OCI-LY3 (cell line): ENCODE measurements at regions not wholly inside any gene's neighbourhood (a gene's known extent, or its start where the extent isn't known, plus 50 kb on each side); places are given as distances from the start of the nearest gene placed in this dataset.
A peak's percentile ranks its signal among the peaks of the same experiment; 100 is the strongest.

ENCODE experiments used
- H2AFZ ChIP-seq: fragments of 200-600, 300-600 bp; shearing (Covaris generic); 2 replicates; pipeline ENCODE4 v1.6.0; 2014; ENCODE audit warnings: antibody characterized with exemption, low read depth, low read length
- H3K27ac ChIP-seq: fragments of 200-600, 300-600 bp; sonication (generic); 2 replicates; pipeline ENCODE4 v1.5.1; 2014; ENCODE audit warnings: mild to moderate bottlenecking, low read length, moderate library complexity, mixed read lengths
- H3K27me3 ChIP-seq: fragments of 200-600, 300-600 bp; sonication (generic); 2 replicates; pipeline ENCODE4 v1.6.1; 2014; ENCODE audit warnings: low read depth, low read length, mixed read lengths
- H3K36me3 ChIP-seq: fragments of 200-600, 300-600 bp; sonication (generic); replicated peaks from 2 replicates; pipeline ENCODE3; 2014; ENCODE audit warnings: low read depth, low read length, mixed read lengths
- H3K4me1 ChIP-seq: fragments of 300-600, 200-600 bp; sonication (generic); 2 replicates; pipeline ENCODE4 v1.6.1; 2014; ENCODE audit warnings: low read length, mixed read lengths
- H3K4me2 ChIP-seq: fragments of 200-600, 300-600 bp; sonication (generic); 2 replicates; pipeline ENCODE4 v1.6.1; 2014; ENCODE audit warnings: low read length, mixed read lengths
- H3K4me3 ChIP-seq: fragments of 300-600, 200-600 bp; sonication (generic); 2 replicates; pipeline ENCODE4 v1.5.1; 2014; ENCODE audit warnings: antibody characterized with exemption, mild to moderate bottlenecking, low read length, moderate library complexity
- H3K79me2 ChIP-seq: fragments of 300-600, 200-600 bp; shearing (Covaris generic); 2 replicates; pipeline ENCODE4 v1.6.1; 2014; ENCODE audit warnings: mild to moderate bottlenecking, low read length, mixed read lengths
- H3K9ac ChIP-seq: fragments of 300-600, 200-600 bp; shearing (Covaris generic); 2 replicates; pipeline ENCODE4 v1.6.0; 2014; ENCODE audit warnings: mild to moderate bottlenecking, low read length, moderate library complexity
- H3K9me3 ChIP-seq: fragments of 200-600, 300-600 bp; shearing (Covaris generic); 2 replicates; pipeline ENCODE4 v1.6.1; 2014; ENCODE audit warnings: low read length, mixed read lengths; ENCODE audit not compliant: insufficient read depth
- H4K20me1 ChIP-seq: fragments of 200-600, 300-600 bp; sonication (generic); 2 replicates; pipeline ENCODE4 v1.6.1; 2016; ENCODE audit warnings: low read length, mixed read lengths; ENCODE audit not compliant: insufficient read depth
- EZH2phosphoT487 ChIP-seq: fragments of 200-600 bp; shearing (Covaris generic); IDR thresholded peaks from 2 replicates; pipeline ENCODE4 v1.6.1; 2018; ENCODE audit warnings: antibody characterized with exemption, mixed run types, low read depth
- TF ChIP-seq, protein P1 (sequence below): fragments of 200-600, 300-600 bp; sonication (generic); IDR thresholded peaks from 2 replicates; pipeline ENCODE4 v1.5.1; 2014; ENCODE audit warnings: antibody characterized with exemption, low read length, low read depth

DNA sequence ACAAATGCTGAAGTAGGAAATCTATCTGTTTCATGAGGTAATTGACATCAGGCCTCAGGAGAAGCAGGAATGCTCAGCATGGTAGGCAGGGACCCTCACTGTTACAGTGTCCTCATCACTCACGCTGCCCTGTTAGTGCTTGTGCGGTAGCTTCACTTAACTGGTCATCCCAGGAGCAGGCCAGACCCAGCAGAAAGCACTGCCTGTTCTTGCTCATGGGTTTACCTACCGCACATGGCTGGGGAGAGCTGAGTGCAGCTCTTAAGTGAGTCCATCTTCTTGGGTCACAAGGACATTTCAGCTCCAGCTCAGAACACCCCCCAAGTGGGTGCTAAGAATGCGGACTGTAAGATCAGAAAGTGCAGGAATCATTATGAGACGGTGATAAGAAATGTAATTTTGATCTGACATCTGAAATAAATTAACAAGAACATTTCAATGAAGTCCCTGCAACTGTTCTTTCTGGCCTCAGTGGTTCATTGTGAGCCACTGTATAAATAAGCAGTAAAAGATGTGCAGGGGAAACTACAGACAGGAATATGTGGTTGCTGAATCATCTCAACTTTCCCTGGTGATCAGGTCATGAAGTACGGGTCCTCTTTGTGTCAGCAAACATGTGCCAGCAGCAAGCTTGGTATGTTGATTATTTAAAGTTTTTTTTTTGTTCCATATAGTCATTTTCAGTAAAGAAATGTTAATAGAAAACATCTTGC lies 757.7 kb upstream of the TMEM132C start:
- Histone ChIP-seq H3K4me3 (no peak overlapping the region), H3K9me3 (peaks cover 8% of the 10 kb centered on the region; the same call in 1 of the 2 replicates), H3K27me3 (no peaks in the 10 kb centered on the region), H3K27ac (no peak overlapping the region), H3K79me2 (no peaks in the 10 kb centered on the region), H3K4me1 (peaks cover 26% of the 10 kb centered on the region), H3K4me2 (no peak overlapping the region), H3K36me3 (peaks cover 14% of the 10 kb centered on the region), H2AFZ (peak overlapping the region; percentile 76), H3K9ac (no peak overlapping the region), H4K20me1 (no peaks in the 10 kb centered on the region)
- TF ChIP-seq, protein P1, sequence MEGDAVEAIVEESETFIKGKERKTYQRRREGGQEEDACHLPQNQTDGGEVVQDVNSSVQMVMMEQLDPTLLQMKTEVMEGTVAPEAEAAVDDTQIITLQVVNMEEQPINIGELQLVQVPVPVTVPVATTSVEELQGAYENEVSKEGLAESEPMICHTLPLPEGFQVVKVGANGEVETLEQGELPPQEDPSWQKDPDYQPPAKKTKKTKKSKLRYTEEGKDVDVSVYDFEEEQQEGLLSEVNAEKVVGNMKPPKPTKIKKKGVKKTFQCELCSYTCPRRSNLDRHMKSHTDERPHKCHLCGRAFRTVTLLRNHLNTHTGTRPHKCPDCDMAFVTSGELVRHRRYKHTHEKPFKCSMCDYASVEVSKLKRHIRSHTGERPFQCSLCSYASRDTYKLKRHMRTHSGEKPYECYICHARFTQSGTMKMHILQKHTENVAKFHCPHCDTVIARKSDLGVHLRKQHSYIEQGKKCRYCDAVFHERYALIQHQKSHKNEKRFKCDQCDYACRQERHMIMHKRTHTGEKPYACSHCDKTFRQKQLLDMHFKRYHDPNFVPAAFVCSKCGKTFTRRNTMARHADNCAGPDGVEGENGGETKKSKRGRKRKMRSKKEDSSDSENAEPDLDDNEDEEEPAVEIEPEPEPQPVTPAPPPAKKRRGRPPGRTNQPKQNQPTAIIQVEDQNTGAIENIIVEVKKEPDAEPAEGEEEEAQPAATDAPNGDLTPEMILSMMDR: no peak
- TF ChIP-seq EZH2phosphoT487: no peak

DNA sequence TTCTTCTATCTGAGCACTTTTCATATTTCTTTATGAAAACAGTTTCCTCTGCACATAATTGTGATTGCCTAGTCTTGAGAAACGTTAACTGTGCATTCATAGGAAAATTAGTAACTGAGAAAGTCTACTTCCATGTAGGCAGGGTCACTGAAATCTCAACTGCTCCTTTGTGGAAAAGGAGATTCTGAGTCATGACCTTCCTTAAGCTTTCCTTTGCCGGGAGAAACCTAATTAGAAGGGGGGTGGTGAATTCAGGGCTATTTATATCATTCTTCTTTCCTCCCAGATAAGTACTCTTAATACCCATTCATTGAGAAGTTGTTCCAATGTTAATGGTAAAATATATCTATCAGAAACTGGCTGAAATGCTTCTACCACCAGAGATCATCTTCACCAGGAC lies 751.0 kb upstream of the TMEM132C start:
- no peaks in the 10 kb centered on the region for H3K4me1 ChIP-seq
- H3K9me3 ChIP-seq: peaks cover 3% of the 10 kb centered on the region; the same call in 1 of the 2 replicates
- H3K36me3 ChIP-seq: peaks cover 5% of the 10 kb centered on the region
- no peak overlapping the region for H3K27ac ChIP-seq
- H2AFZ ChIP-seq: no peak overlapping the region
- no peaks in the 10 kb centered on the region for H3K79me2 ChIP-seq
- no peak overlapping the region for H3K4me2 ChIP-seq
- no peaks in the 10 kb centered on the region for H3K27me3 ChIP-seq
- no peak overlapping the region for H3K9ac ChIP-seq
- no peaks in the 10 kb centered on the region for H4K20me1 ChIP-seq
- H3K4me3 ChIP-seq: no peak overlapping the region
- no peak for TF ChIP-seq EZH2phosphoT487

DNA sequence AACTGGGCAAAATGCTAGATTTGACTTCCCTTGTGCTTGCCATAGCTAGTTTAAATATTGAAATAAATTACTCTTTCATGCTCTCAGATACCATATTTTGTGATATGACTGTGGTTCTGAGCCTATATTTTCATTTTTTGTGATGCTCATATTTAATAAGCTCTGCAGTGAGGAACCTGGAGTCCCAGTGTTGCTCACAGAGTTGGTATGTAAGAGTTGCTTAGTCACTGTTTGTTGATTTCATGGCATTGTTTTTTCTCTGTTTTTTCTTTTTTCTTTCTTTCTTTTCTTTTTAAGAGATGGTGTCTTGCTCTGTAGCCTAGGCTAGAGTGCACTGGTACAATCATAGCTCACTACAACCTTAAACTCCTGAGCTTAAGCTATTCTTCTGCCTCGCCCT lies 750.5 kb upstream of the TMEM132C start:
- Histone ChIP-seq H4K20me1 (no peaks in the 10 kb centered on the region), H3K9me3 (peaks cover 3% of the 10 kb centered on the region; the same call in 1 of the 2 replicates), H3K4me2 (no peak overlapping the region), H2AFZ (no peak overlapping the region), H3K27me3 (no peaks in the 10 kb centered on the region), H3K27ac (no peak overlapping the region), H3K4me1 (no peaks in the 10 kb centered on the region), H3K36me3 (peaks cover 5% of the 10 kb centered on the region), H3K4me3 (no peak overlapping the region), H3K9ac (no peak overlapping the region), H3K79me2 (no peaks in the 10 kb centered on the region)
- TF ChIP-seq, protein P1: no peak
- no peak for TF ChIP-seq EZH2phosphoT487

DNA sequence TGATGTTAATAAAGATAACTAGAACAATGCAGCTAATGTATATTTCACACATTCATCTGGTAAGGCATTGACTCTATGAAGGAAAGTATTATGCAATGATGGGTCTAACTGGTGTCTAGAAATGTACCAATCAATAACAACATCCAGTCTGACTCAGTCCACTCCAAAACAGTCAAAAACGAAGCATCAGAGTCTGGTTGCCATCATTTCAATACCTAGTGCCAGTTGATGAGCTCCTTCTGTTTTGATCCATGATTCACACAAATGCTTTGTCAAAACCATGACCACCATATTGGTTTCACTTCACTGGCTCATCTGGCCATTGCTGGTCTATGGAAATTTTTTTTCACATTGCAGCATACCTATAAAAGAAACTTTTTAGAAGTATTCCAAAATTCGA lies 747.2 kb upstream of the TMEM132C start:
- no peaks in the 10 kb centered on the region for H4K20me1 ChIP-seq
- no peak overlapping the region for H3K9ac ChIP-seq
- H3K27me3 ChIP-seq: no peaks in the 10 kb centered on the region
- H3K4me2 ChIP-seq: no peak overlapping the region
- no peak overlapping the region for H3K27ac ChIP-seq
- H3K4me1 ChIP-seq: no peaks in the 10 kb centered on the region
- TF ChIP-seq, protein P1: no peak
- no peak for TF ChIP-seq EZH2phosphoT487
- H2AFZ ChIP-seq: no peak overlapping the region
- H3K9me3 ChIP-seq: 0 out of 2 replicates have a peak, but pooled peaks cover 4% of the 10 kb centered on the region
- peaks cover 5% of the 10 kb centered on the region for H3K36me3 ChIP-seq
- H3K4me3 ChIP-seq: no peak overlapping the region
- no peaks in the 10 kb centered on the region for H3K79me2 ChIP-seq
